BJ (cell line): ENCODE measurements at regions not wholly inside any gene's neighbourhood (a gene's known extent, or its start where the extent isn't known, plus 50 kb on each side); places are given as distances from the start of the nearest gene placed in this dataset.

Experiments
- CTCF ChIA-PET: fragments of 350-600 bp; formaldehyde crosslinking; extraction: SDS; loops from one replicate; lab custom pipeline; 2021; ENCODE audit warnings: antibody characterized with exemption, inconsistent platforms; lab: Yijun Ruan, JAX
- POLR2A ChIA-PET: fragments of 300-600 bp; sonication (Branson Sonifier 250); formaldehyde crosslinking; extraction: SDS; loops from one replicate; lab custom pipeline; 2021; ENCODE audit warnings: antibody characterized with exemption; lab: Charles Lee
- DNase-seq: peaks from one replicate; pipeline ENCODE4 v3.0.0-alpha.2; 2011; ENCODE audit warnings: low read depth
- H3K27me3 ChIP-seq: 2 replicates; pipeline ENCODE4 v1.6.0; 2011; ENCODE audit warnings: low read length; ENCODE audit not compliant: control insufficient read depth, insufficient read depth
- H3K36me3 ChIP-seq: 2 replicates; pipeline ENCODE4 v1.5.1; 2011; ENCODE audit warnings: low read length; ENCODE audit not compliant: control insufficient read depth, insufficient read depth
- H3K4me3 ChIP-seq: 2 replicates; pipeline ENCODE4 v1.5.1; 2011; ENCODE audit warnings: low read depth, mild to moderate bottlenecking, control low read depth, low read length
- CTCF ChIP-seq: IDR thresholded peaks from 2 replicates; pipeline ENCODE4 v1.5.1; 2011; ENCODE audit warnings: low read depth, mild to moderate bottlenecking, control low read depth, inconsistent platforms, low read length, moderate library complexity; ENCODE audit not compliant: insufficient read depth

- no peak for TF ChIP-seq CTCF
- ChIA-PET POLR2A (no interaction called here), CTCF (interaction anchor here (0.5 kb wide), 1 partner anchor 957 kb away, joined by 3 read pairs; no protein-coding TSS in a partner anchor)
- Histone ChIP-seq H3K36me3 (no peaks in the 10 kb centered on the region), H3K27me3 (no peaks in the 10 kb centered on the region), H3K4me3 (no peak overlapping the region)
- no peak for DNase-seq
These were observed 1028.5 kb upstream of the PHF14 start for GRCh38 chr7:9945131-9945530.

GRCh38 chr7:9945857-9946256, 1027.8 kb upstream of the PHF14 start:
- Histone ChIP-seq H3K4me3 (no peak overlapping the region), H3K27me3 (no peaks in the 10 kb centered on the region), H3K36me3 (no peaks in the 10 kb centered on the region)
- TF ChIP-seq CTCF = no peak
- ChIA-PET POLR2A (no interaction called here), CTCF (no interaction called here)
- DNase-seq = no peak

DNA sequence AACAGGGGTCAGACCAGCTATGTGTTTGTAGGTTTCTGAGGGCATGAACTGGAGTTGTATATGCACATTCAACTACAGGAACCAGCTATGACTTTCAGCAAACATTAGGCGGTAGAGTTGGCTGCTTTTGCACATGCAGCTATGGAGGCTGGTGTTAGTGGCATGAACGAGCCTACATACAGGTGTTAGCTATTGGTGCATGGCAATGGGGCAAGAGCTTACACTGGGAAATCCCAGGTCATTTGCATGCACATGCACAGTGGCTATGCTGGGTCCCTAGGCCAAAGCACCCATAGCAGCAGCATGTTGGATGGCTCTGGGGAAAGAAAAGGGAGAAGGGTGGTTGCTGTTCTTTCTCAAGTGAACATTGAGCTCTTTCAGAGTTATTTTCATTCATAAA, 1018.5 kb upstream of the PHF14 start:
- no peaks in the 10 kb centered on the region for H3K36me3 ChIP-seq
- no peak for DNase-seq
- no peaks in the 10 kb centered on the region for H3K27me3 ChIP-seq
- CTCF ChIA-PET = no interaction called here
- no peak for TF ChIP-seq CTCF
- H3K4me3 ChIP-seq = no peak overlapping the region
- POLR2A ChIA-PET = no interaction called here

- no peaks in the 10 kb centered on the region for H3K27me3 ChIP-seq
- TF ChIP-seq CTCF = no peak
- DNase-seq = no peak
- H3K4me3 ChIP-seq = no peak overlapping the region
- H3K36me3 ChIP-seq = no peaks in the 10 kb centered on the region
- ChIA-PET CTCF (no interaction called here), POLR2A (no interaction called here)
These were observed 1015.2 kb upstream of the PHF14 start for GRCh38 chr7:9958486-9958885.

GRCh38 chr7:9960460-9960859, 1013.2 kb upstream of the PHF14 start:
- Histone ChIP-seq H3K27me3 (no peaks in the 10 kb centered on the region), H3K36me3 (no peaks in the 10 kb centered on the region), H3K4me3 (no peak overlapping the region)
- no peak for TF ChIP-seq CTCF
- CTCF ChIA-PET = no interaction called here
- POLR2A ChIA-PET = no interaction called here
- DNase-seq = no peak
